ENCODE measurements at regions not wholly inside any gene's neighbourhood (a gene's known extent, or its start where the extent isn't known, plus 50 kb on each side); places are given as distances from the start of the nearest gene placed in this dataset.

GRCh38 chr13:28569886-28570285 is 75.0 kb upstream of the FLT1 start:
- Histone ChIP-seq H3K27me3 (no peaks in the 10 kb centered on the region), H3K36me3 (no peaks in the 10 kb centered on the region), H3K4me1 (peaks cover 0 to 11% of the 10 kb centered on the region in 2 donors), H3K9me3 (no peaks in the 10 kb centered on the region), H3K27ac (no peak overlapping the region), H3K4me3 (no peak overlapping the region)
- no peak for TF ChIP-seq CTCF (IDR thresholded peaks at IDR 0.05)
- DNase-seq (ENCODE audit: low spot score): no peak

- no peak for TF ChIP-seq CTCF (IDR thresholded peaks at IDR 0.05)
- no peaks in the 10 kb centered on the region for H3K27me3 ChIP-seq
- H3K4me3 ChIP-seq: no peak overlapping the region
- H3K9me3 ChIP-seq: no peaks in the 10 kb centered on the region
- no peak overlapping the region for H3K27ac ChIP-seq
- no peaks in the 10 kb centered on the region for H3K36me3 ChIP-seq
- H3K4me1 ChIP-seq: peaks cover 0 to 11% of the 10 kb centered on the region in 2 donors
- peak; percentile 73 for DNase-seq (ENCODE audit: low spot score)
Observed at GRCh38 chr13:28568286-28568685, 73.4 kb upstream of the FLT1 start.

GRCh38 chr13:28566891-28567290 is 72.0 kb upstream of the FLT1 start:
- Histone ChIP-seq H3K9me3 (no peaks in the 10 kb centered on the region), H3K4me3 (no peak overlapping the region), H3K36me3 (no peaks in the 10 kb centered on the region), H3K27me3 (no peaks in the 10 kb centered on the region), H3K4me1 (peaks cover 0 to 11% of the 10 kb centered on the region in 2 donors), H3K27ac (no peak overlapping the region)
- no peak for TF ChIP-seq CTCF (IDR thresholded peaks at IDR 0.05)
- DNase-seq (ENCODE audit: low spot score): no peak

- no peaks in the 10 kb centered on the region for H3K9me3 ChIP-seq
- no peak overlapping the region for H3K4me3 ChIP-seq
- TF ChIP-seq CTCF (IDR thresholded peaks at IDR 0.05): no peak
- H3K36me3 ChIP-seq: no peaks in the 10 kb centered on the region
- no peaks in the 10 kb centered on the region for H3K27me3 ChIP-seq
- H3K27ac ChIP-seq: no peak overlapping the region
- peaks cover 0 to 11% of the 10 kb centered on the region in 2 donors for H3K4me1 ChIP-seq
- no peak for DNase-seq (ENCODE audit: low spot score)
Observed at GRCh38 chr13:28566283-28566682, 71.4 kb upstream of the FLT1 start.

GRCh38 chr13:28564030-28564429 is 69.1 kb upstream of the FLT1 start:
- H3K27ac ChIP-seq: no peak overlapping the region
- DNase-seq (ENCODE audit: low spot score): no peak
- TF ChIP-seq CTCF (IDR thresholded peaks at IDR 0.05): no peak
- H3K4me3 ChIP-seq: no peak overlapping the region
- no peaks in the 10 kb centered on the region for H3K27me3 ChIP-seq
- H3K9me3 ChIP-seq: no peaks in the 10 kb centered on the region
- H3K4me1 ChIP-seq: peaks cover 0 to 11% of the 10 kb centered on the region in 2 donors
- no peaks in the 10 kb centered on the region for H3K36me3 ChIP-seq

- DNase-seq (ENCODE audit: low spot score): no peak
- no peaks in the 10 kb centered on the region for H3K9me3 ChIP-seq
- no peaks in the 10 kb centered on the region for H3K27me3 ChIP-seq
- no peak for TF ChIP-seq CTCF (IDR thresholded peaks at IDR 0.05)
- H3K36me3 ChIP-seq: no peaks in the 10 kb centered on the region
- no peak overlapping the region for H3K27ac ChIP-seq
- H3K4me3 ChIP-seq: no peak overlapping the region
- H3K4me1 ChIP-seq: peaks cover 0 to 11% of the 10 kb centered on the region in 2 donors
Observed at GRCh38 chr13:28563609-28564008, 68.7 kb upstream of the FLT1 start.
